ENCODE measurements at regions not wholly inside any gene's neighbourhood (a gene's known extent, or its start where the extent isn't known, plus 50 kb on each side); places are given as distances from the start of the nearest gene placed in this dataset.

- DNase-seq: no peak
- intact Hi-C loops (cut with DNase I, micrococcal nuclease): no loop called here
- ATAC-seq: no peak
Observed at GRCh38 chr1:4601941-4602340, 52.5 kb upstream of the AJAP1 start.

- no peak for ATAC-seq
- DNase-seq: no peak
- intact Hi-C loops (cut with DNase I, micrococcal nuclease): no loop called here
Observed at GRCh38 chr1:4602462-4603294, 51.7 kb upstream of the AJAP1 start.

DNA sequence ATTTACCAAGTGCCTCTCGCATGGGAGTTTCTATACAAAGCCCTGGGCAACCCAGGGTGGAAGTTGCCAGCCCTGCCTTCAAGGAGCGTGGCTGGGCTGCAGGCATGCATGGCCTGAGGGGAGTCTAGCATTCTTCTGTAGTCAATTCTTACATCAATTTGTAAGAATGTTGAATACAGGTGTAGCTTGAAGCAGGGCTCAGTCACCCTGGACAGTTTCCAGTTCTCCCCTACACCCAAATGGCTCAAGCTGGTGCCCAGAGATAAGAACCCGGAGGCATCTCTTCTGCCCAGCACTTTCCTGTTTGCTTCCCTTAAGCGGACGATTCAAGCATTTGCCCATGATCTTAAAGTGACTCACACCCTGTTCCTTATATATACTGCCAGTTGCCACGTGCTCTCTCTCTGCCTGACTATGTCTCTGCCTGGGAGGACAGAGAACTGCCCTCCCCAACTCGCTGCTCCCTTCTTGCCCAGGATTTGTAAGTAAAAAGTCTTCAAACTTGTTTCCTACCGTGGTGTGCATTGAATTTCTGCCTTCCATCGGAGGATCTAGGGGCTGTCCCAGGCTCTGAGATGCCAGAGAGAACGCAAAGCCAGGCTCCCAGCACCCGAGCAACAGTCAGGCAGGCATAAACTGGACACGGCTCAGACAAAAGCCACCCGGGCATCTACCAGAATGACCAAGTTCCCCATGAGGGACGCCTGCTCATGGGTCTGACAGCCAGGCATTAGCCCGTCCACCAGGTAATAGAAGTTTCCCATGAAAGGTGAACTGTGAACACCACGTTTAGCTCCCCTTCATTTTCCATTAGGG is 50.9 kb upstream of the AJAP1 start:
- no peak for ATAC-seq
- intact Hi-C loops (cut with DNase I, micrococcal nuclease): no loop called here
- DNase-seq: no peak
